ENCODE measurements at regions not wholly inside any gene's neighbourhood (a gene's known extent, or its start where the extent isn't known, plus 50 kb on each side); places are given as distances from the start of the nearest gene placed in this dataset.

- H3K4me3 ChIP-seq (replicated peaks; ENCODE audit: low read depth, low read length): no peak overlapping the region
- TF ChIP-seq CTCF (IDR thresholded peaks at IDR 0.05; ENCODE audit: low read depth, low read length, missing control alignments): no peak
- DNase-seq (ENCODE audit: extremely low read depth, low read depth): no peak
Measured at GRCh38 chr3:178289544-178290160, 246.6 kb upstream of the KCNMB2 start.

- DNase-seq (ENCODE audit: extremely low read depth, low read depth): no peak
- no peak overlapping the region for H3K4me3 ChIP-seq (replicated peaks; ENCODE audit: low read depth, low read length)
- TF ChIP-seq CTCF (IDR thresholded peaks at IDR 0.05; ENCODE audit: low read depth, low read length, missing control alignments): no peak
Measured at GRCh38 chr3:178291574-178292370, 244.5 kb upstream of the KCNMB2 start.

- peak; percentile 72 for DNase-seq (ENCODE audit: extremely low read depth, low read depth)
- no peak for TF ChIP-seq CTCF (IDR thresholded peaks at IDR 0.05; ENCODE audit: low read depth, low read length, missing control alignments)
- H3K4me3 ChIP-seq (replicated peaks; ENCODE audit: low read depth, low read length): no peak overlapping the region
Measured at GRCh38 chr3:178295292-178295912, 240.8 kb upstream of the KCNMB2 start.

- no peak overlapping the region for H3K4me3 ChIP-seq (replicated peaks; ENCODE audit: low read depth, low read length)
- TF ChIP-seq CTCF (IDR thresholded peaks at IDR 0.05; ENCODE audit: low read depth, low read length, missing control alignments): no peak
- no peak for DNase-seq (ENCODE audit: extremely low read depth, low read depth)
Measured at GRCh38 chr3:178297199-178297598, 239.0 kb upstream of the KCNMB2 start.

GRCh38 chr3:178297740-178298139, 238.5 kb upstream of the KCNMB2 start:
- no peak overlapping the region for H3K4me3 ChIP-seq (replicated peaks; ENCODE audit: low read depth, low read length)
- no peak for TF ChIP-seq CTCF (IDR thresholded peaks at IDR 0.05; ENCODE audit: low read depth, low read length, missing control alignments)
- no peak for DNase-seq (ENCODE audit: extremely low read depth, low read depth)

- no peak overlapping the region for H3K4me3 ChIP-seq (replicated peaks; ENCODE audit: low read depth, low read length)
- no peak for DNase-seq (ENCODE audit: extremely low read depth, low read depth)
Measured at GRCh38 chr3:178300441-178300959, 235.7 kb upstream of the KCNMB2 start.

More at GRCh38 chr3:178300441-178300959, 235.7 kb upstream of the KCNMB2 start:
- no peak for TF ChIP-seq CTCF (IDR thresholded peaks at IDR 0.05; ENCODE audit: low read depth, low read length, missing control alignments)

Measured in HFF-Myc (cell line).